SK-N-SH (cell line): ENCODE measurements at regions not wholly inside any gene's neighbourhood (a gene's known extent, or its start where the extent isn't known, plus 50 kb on each side); places are given as distances from the start of the nearest gene placed in this dataset.

ENCODE experiments used
- CTCF ChIA-PET: fragments of 300-600, 350-600 bp; formaldehyde crosslinking; extraction: SDS; loops from one replicate; lab custom pipeline; 2021; lab: Yijun Ruan, JAX
- POLR2A ChIA-PET: fragments of 350-600 bp; sonication (Branson Sonifier 250); formaldehyde crosslinking; extraction: SDS; loops from one replicate; lab custom pipeline; 2020; ENCODE audit warnings: antibody characterized with exemption, inconsistent platforms; lab: Yijun Ruan, JAX
- DNase-seq: peaks from one replicate; pipeline ENCODE4 v3.0.0; 2012
- H2AFZ ChIP-seq: fragments of 200-600 bp; sonication (generic); 2 replicates; pipeline ENCODE4 v1.8.1; 2016; ENCODE audit warnings: antibody characterized with exemption, mild to moderate bottlenecking, low read depth
- H3F3A ChIP-seq: fragments of 200-600 bp; sonication (generic); replicated peaks from 2 replicates; pipeline ENCODE3; 2016; ENCODE audit warnings: antibody characterized with exemption, mild to moderate bottlenecking; ENCODE audit not compliant: insufficient read depth
- H3K27ac ChIP-seq, 2 experiments: fragments of 200-500 bp in 1 of 2; fragments of 200-600 bp in 1 of 2; sonication (Bioruptor generic) in 1 of 2; sonication (generic), shearing (Covaris generic) in 1 of 2; 2 replicates each; pipeline versions ENCODE4 v1.5.1 to v1.6.1; 2014 to 2016; ENCODE audit warnings: low read depth in 2 of 2, inconsistent platforms in 1 of 2, low read length in 1 of 2, mild to moderate bottlenecking in 1 of 2, mixed read lengths in 1 of 2
- H3K27me3 ChIP-seq: fragments of 200-600 bp; sonication (generic), shearing (Covaris generic); 2 replicates; pipeline ENCODE4 v1.6.1; 2016; ENCODE audit warnings: mixed run types; ENCODE audit not compliant: insufficient read depth
- H3K36me3 ChIP-seq, 2 experiments: fragments of 200-500 bp in 1 of 2; fragments of 200-600 bp in 1 of 2; sonication (Bioruptor generic) in 1 of 2; sonication (generic) in 1 of 2; replicated peaks in 1 of 2; 2 replicates each; pipeline versions ENCODE3 to v1.5.1; 2014 to 2016; ENCODE audit warnings: low read length in 1 of 2, mild to moderate bottlenecking in 1 of 2; ENCODE audit not compliant: insufficient read depth in 2 of 2, control insufficient read depth in 1 of 2
- H3K4me1 ChIP-seq, 2 experiments: fragments of 200-500 bp in 1 of 2; fragments of 200-600 bp in 1 of 2; sonication (Bioruptor generic) in 1 of 2; sonication (generic), shearing (Covaris generic) in 1 of 2; 2 replicates each; pipeline versions ENCODE4 v1.5.1 to v1.6.1; 2014 to 2016; ENCODE audit warnings: low read depth in 1 of 2, low read length in 1 of 2, mixed run types in 1 of 2; ENCODE audit not compliant: insufficient read depth in 2 of 2, control insufficient read depth in 1 of 2
- H3K4me2 ChIP-seq: fragments of 200-600 bp; sonication (generic), shearing (Covaris generic); 2 replicates; pipeline ENCODE4 v1.6.1; 2017; ENCODE audit warnings: mixed run types
- H3K4me3 ChIP-seq, 2 experiments: fragments of 200-500 bp in 1 of 2; fragments of 200-600 bp in 1 of 2; sonication (Bioruptor generic) in 1 of 2; sonication (generic), shearing (Covaris generic) in 1 of 2; 2 replicates each; pipeline versions ENCODE4 v1.5.1 to v1.8.1; 2014 to 2016; ENCODE audit warnings: low read depth in 2 of 2, inconsistent platforms in 1 of 2, low read length in 1 of 2, mild to moderate bottlenecking in 1 of 2, mixed read lengths in 1 of 2, moderate library complexity in 1 of 2
- H3K79me2 ChIP-seq: fragments of 200-600 bp; sonication (generic); 2 replicates; pipeline ENCODE4 v1.8.1; 2017; ENCODE audit warnings: mild to moderate bottlenecking; ENCODE audit not compliant: insufficient read depth
- H3K9ac ChIP-seq: fragments of 200-600 bp; sonication (generic); 2 replicates; pipeline ENCODE4 v1.6.1; 2017; ENCODE audit warnings: mixed run types
- H3K9me2 ChIP-seq: fragments of 200-600 bp; sonication (generic); 2 replicates; pipeline ENCODE4 v1.6.1; 2017; ENCODE audit warnings: mixed run types
- H3K9me3 ChIP-seq: fragments of 200-600 bp; sonication (generic); 2 replicates; pipeline ENCODE4 v1.6.1; 2017; ENCODE audit warnings: mixed run types, mild to moderate bottlenecking, moderate library complexity
- H4K20me1 ChIP-seq: fragments of 200-600 bp; sonication (generic); 2 replicates; pipeline ENCODE4 v1.6.1; 2017; ENCODE audit warnings: mild to moderate bottlenecking, mixed run types; ENCODE audit not compliant: insufficient read depth
- ELF1 ChIP-seq: IDR thresholded peaks from 2 replicates; pipeline ENCODE4 v1.4.0; 2012
- EP300 ChIP-seq, 2 experiments: IDR thresholded peaks; 2 replicates each; pipeline versions ENCODE4 v1.4.0 to v1.6.1; 2012; ENCODE audit warnings: borderline replicate concordance in 1 of 2, low read depth in 1 of 2, low read length in 1 of 2
- EZH2phosphoT487 ChIP-seq: fragments of 200-600 bp; sonication (generic); IDR thresholded peaks from 2 replicates; pipeline ENCODE4 v1.6.1; 2017; ENCODE audit warnings: low read depth, mixed run types, mild to moderate bottlenecking, antibody characterized with exemption, moderate library complexity, borderline replicate concordance
- FOSL2 ChIP-seq: IDR thresholded peaks from 2 replicates; pipeline ENCODE4 v1.4.0; 2012; ENCODE audit warnings: low read depth, mild to moderate bottlenecking, moderate library complexity, borderline replicate concordance
- FOXJ3 ChIP-seq: sonication (generic); formaldehyde crosslinking; IDR thresholded peaks from 2 replicates; pipeline ENCODE4 v1.5.1; 2020; ENCODE audit warnings: mild to moderate bottlenecking, missing genetic modification reagents
- GATA2 ChIP-seq: sonication (generic); formaldehyde crosslinking; IDR thresholded peaks from 2 replicates; pipeline ENCODE4 v1.5.0; 2020; ENCODE audit warnings: mild to moderate bottlenecking, missing genetic modification reagents
- MEF2A ChIP-seq: IDR thresholded peaks from 2 replicates; pipeline ENCODE4 v1.4.0; 2012; ENCODE audit warnings: low read depth, borderline replicate concordance
- RFX5 ChIP-seq: IDR thresholded peaks from 2 replicates; pipeline ENCODE4 v1.6.1; 2012; ENCODE audit warnings: mild to moderate bottlenecking, improper control_type of control experiment, low read length
- RXRA ChIP-seq: IDR thresholded peaks from 2 replicates; pipeline ENCODE4 v1.4.0; 2012; ENCODE audit warnings: low read depth, mild to moderate bottlenecking, borderline replicate concordance
- SMC3 ChIP-seq: IDR thresholded peaks from 2 replicates; pipeline ENCODE4 v1.6.1; 2012; ENCODE audit warnings: low read depth, low read length, improper control_type of control experiment
- TCF12 ChIP-seq: IDR thresholded peaks from 2 replicates; pipeline ENCODE4 v1.4.0; 2012
- TEAD4 ChIP-seq: IDR thresholded peaks from 2 replicates; pipeline ENCODE4 v1.4.0; 2012; ENCODE audit warnings: mild to moderate bottlenecking, borderline replicate concordance; ENCODE audit not compliant: insufficient read depth
- YY1 ChIP-seq: IDR thresholded peaks from 2 replicates; pipeline ENCODE4 v1.4.0; 2012; ENCODE audit warnings: low read depth, mild to moderate bottlenecking
- WGBS: methylation state at CpG from one replicate; pipeline ENCODE4 v1.1.6; 2017; ENCODE audit warnings: low lambda C conversion rate; 5-methylcytosine and 5-hydroxymethylcytosine counted together
- TF ChIP-seq, protein P1 (sequence below): fragments of 150-350 bp; IDR thresholded peaks from 2 replicates; pipeline ENCODE4 v1.6.1; 2016; ENCODE audit warnings: mild to moderate bottlenecking, low read depth, low read length
- TF ChIP-seq, protein P2 (sequence below): IDR thresholded peaks from 2 replicates; pipeline ENCODE4 v1.4.0; 2012; ENCODE audit warnings: low read depth, borderline replicate concordance
- TF ChIP-seq, protein P3 (sequence below): IDR thresholded peaks from 2 replicates; pipeline ENCODE4 v1.4.0; 2012; ENCODE audit warnings: low read depth
- TF ChIP-seq, protein P4 (sequence below): fragments of 150-350 bp; IDR thresholded peaks from 2 replicates; pipeline ENCODE4 v1.6.1; 2017; ENCODE audit warnings: antibody characterized with exemption, low read length, low read depth, borderline replicate concordance

DNA sequence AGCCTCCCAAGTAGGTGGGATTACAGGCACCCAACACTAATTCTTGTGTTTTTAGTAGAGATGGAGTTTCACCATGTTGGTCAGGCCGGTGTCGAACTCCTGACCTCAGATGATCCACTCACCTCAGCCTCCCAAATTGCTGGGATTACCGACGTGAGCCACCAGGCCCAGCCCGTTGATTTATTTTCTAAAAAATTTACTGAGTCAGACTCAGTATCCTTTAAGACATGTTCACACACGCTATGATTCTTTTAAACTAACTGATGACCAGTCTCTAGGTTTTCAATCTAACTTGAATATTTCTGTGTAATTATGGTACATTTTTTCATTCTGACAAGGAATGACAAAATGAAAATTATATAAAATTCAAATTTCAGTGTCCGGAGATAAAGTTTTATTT is 114.5 kb downstream of the MMUT start:
- Histone ChIP-seq H3K79me2 (no peaks in the 10 kb centered on the region), H3K36me3 (no peaks in the 10 kb centered on the region), H3F3A (no peaks in the 10 kb centered on the region), H3K4me2 (no peak overlapping the region), H3K9ac (no peak overlapping the region), H3K27ac (no peak overlapping the region), H3K4me3 (no peak overlapping the region), H3K4me1 (no peaks in the 10 kb centered on the region), H3K9me3 (no peaks in the 10 kb centered on the region), H3K27me3 (no peaks in the 10 kb centered on the region), H2AFZ (no peak overlapping the region), H4K20me1 (no peaks in the 10 kb centered on the region), H3K9me2 (no peaks in the 10 kb centered on the region)
- ChIA-PET POLR2A (no interaction called here), CTCF (no interaction called here)
- WGBS, result 75% methylated on average over 7 of the region's 7 CpGs
- DNase-seq, result no peak
- TF ChIP-seq FOXJ3 (CRISPR knock-in tag) (no peak), TCF12 (no peak), EP300 (IDR thresholded peaks at IDR 0.05; ENCODE audit: borderline replicate concordance in 1 of 2, low read depth in 1 of 2, low read length in 1 of 2) (no peak), ELF1 (no peak), TEAD4 (no peak), RXRA (no peak)
- TF ChIP-seq, protein P1, sequence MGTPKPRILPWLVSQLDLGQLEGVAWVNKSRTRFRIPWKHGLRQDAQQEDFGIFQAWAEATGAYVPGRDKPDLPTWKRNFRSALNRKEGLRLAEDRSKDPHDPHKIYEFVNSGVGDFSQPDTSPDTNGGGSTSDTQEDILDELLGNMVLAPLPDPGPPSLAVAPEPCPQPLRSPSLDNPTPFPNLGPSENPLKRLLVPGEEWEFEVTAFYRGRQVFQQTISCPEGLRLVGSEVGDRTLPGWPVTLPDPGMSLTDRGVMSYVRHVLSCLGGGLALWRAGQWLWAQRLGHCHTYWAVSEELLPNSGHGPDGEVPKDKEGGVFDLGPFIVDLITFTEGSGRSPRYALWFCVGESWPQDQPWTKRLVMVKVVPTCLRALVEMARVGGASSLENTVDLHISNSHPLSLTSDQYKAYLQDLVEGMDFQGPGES, result no peak
- TF ChIP-seq, protein P2, sequence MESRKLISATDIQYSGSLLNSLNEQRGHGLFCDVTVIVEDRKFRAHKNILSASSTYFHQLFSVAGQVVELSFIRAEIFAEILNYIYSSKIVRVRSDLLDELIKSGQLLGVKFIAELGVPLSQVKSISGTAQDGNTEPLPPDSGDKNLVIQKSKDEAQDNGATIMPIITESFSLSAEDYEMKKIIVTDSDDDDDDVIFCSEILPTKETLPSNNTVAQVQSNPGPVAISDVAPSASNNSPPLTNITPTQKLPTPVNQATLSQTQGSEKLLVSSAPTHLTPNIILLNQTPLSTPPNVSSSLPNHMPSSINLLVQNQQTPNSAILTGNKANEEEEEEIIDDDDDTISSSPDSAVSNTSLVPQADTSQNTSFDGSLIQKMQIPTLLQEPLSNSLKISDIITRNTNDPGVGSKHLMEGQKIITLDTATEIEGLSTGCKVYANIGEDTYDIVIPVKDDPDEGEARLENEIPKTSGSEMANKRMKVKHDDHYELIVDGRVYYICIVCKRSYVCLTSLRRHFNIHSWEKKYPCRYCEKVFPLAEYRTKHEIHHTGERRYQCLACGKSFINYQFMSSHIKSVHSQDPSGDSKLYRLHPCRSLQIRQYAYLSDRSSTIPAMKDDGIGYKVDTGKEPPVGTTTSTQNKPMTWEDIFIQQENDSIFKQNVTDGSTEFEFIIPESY, result no peak
- TF ChIP-seq, protein P3, sequence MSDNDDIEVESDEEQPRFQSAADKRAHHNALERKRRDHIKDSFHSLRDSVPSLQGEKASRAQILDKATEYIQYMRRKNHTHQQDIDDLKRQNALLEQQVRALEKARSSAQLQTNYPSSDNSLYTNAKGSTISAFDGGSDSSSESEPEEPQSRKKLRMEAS, result no peak

DNA sequence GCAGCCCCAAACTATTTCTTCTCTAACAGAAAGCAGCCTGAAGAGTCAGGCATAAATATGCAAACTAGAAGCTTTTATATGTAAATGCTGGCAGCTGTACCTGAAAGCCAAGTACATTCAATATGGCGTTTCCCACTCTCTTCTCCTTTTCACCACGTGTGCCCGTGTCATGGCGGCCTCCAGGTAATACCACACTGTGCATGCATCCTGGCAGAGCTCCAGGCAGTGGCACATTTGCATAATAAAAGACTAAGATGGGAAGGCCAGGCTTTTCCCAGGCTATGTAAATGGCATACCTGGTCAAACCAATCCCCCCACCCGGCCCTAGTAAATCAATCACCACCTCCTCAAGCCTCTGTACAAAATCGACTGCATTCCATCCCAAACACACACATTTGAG is 120.6 kb downstream of the MMUT start:
- Histone ChIP-seq H2AFZ (no peak overlapping the region), H3K27ac (no peak overlapping the region), H4K20me1 (no peaks in the 10 kb centered on the region), H3K4me1 (no peaks in the 10 kb centered on the region), H3K9ac (no peak overlapping the region), H3K4me2 (no peak overlapping the region), H3K27me3 (no peaks in the 10 kb centered on the region), H3F3A (no peaks in the 10 kb centered on the region), H3K9me2 (no peaks in the 10 kb centered on the region), H3K9me3 (no peaks in the 10 kb centered on the region), H3K4me3 (no peak overlapping the region), H3K36me3 (no peaks in the 10 kb centered on the region), H3K79me2 (no peaks in the 10 kb centered on the region)
- POLR2A ChIA-PET, result no interaction called here
- DNase-seq, result no peak
- CTCF ChIA-PET, result no interaction called here
- 34% methylated on average over 6 of the region's 6 CpGs for WGBS
- TF ChIP-seq YY1 (no peak), GATA2 (no peak), RFX5 (no peak), SMC3 (no peak), ELF1 (no peak), MEF2A (no peak), EZH2phosphoT487 (no peak), FOXJ3 (CRISPR knock-in tag) (no peak), FOSL2 (no peak)
- TF ChIP-seq, protein P1, result no peak
- TF ChIP-seq, protein P2, result no peak
- TF ChIP-seq, protein P4, sequence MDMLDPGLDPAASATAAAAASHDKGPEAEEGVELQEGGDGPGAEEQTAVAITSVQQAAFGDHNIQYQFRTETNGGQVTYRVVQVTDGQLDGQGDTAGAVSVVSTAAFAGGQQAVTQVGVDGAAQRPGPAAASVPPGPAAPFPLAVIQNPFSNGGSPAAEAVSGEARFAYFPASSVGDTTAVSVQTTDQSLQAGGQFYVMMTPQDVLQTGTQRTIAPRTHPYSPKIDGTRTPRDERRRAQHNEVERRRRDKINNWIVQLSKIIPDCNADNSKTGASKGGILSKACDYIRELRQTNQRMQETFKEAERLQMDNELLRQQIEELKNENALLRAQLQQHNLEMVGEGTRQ, result no peak
